ENCODE measurements at regions not wholly inside any gene's neighbourhood (a gene's known extent, or its start where the extent isn't known, plus 50 kb on each side); places are given as distances from the start of the nearest gene placed in this dataset.

- no peak for TF ChIP-seq POLR2A (IDR thresholded peaks at IDR 0.05)
- TF ChIP-seq CTCF (IDR thresholded peaks at IDR 0.05): no peak
- no peak for TF ChIP-seq POLR2AphosphoS5 (IDR thresholded peaks at IDR 0.05)
- TF ChIP-seq EP300 (IDR thresholded peaks at IDR 0.05): no peak
These were observed 486.8 kb downstream of the ADGRL2 start for GRCh38 chr1:82287556-82287955.
